AG04449 (cell line): ENCODE measurements at regions not wholly inside any gene's neighbourhood (a gene's known extent, or its start where the extent isn't known, plus 50 kb on each side); places are given as distances from the start of the nearest gene placed in this dataset.
A peak's percentile ranks its signal among the peaks of the same experiment; 100 is the strongest.
"Not testable (repeated sequence)": the region's sequence is repeated elsewhere in the genome, so short reads cannot be mapped to it uniquely, and the experiment has no call there.

Experiments used
- CTCF ChIA-PET: fragments of 350-600 bp; formaldehyde crosslinking; extraction: SDS; loops from one replicate; lab custom pipeline; 2021; ENCODE audit warnings: antibody characterized with exemption; lab: Yijun Ruan, JAX
- POLR2A ChIA-PET: fragments of 400-600, 350-600 bp; formaldehyde crosslinking; extraction: SDS; loops from one replicate; lab custom pipeline; 2020; ENCODE audit warnings: antibody characterized with exemption, inconsistent platforms; lab: Yijun Ruan, JAX
- DNase-seq: peaks from one replicate; pipeline ENCODE4 v3.0.0-alpha.2; 2010; ENCODE audit warnings: low read depth, low spot score
- H3K4me3 ChIP-seq: 2 replicates; pipeline ENCODE4 v1.5.1; 2011; ENCODE audit warnings: low read depth, mild to moderate bottlenecking, control low read depth, low read length
- CTCF ChIP-seq: IDR thresholded peaks from one replicate; pipeline ENCODE4 v1.5.1; 2011; ENCODE audit warnings: mild to moderate bottlenecking, moderate library complexity, low read length, control low read depth, inconsistent platforms; ENCODE audit not compliant: insufficient read depth; ENCODE audit errors: missing control alignments

GRCh38 chr3:110989446-110989845 is 82.2 kb upstream of the NECTIN3 start:
- no peak overlapping the region for H3K4me3 ChIP-seq
- CTCF ChIA-PET: no interaction called here
- POLR2A ChIA-PET: no interaction called here
- DNase-seq: no peak
- no peak for TF ChIP-seq CTCF

- ChIA-PET POLR2A (no interaction called here), CTCF (interaction anchor here (1.3 kb wide), 1 partner anchor 11 kb away, joined by 4 read pairs; no protein-coding TSS in a partner anchor)
- peak; percentile 38 for DNase-seq
- H3K4me3 ChIP-seq: no peak overlapping the region
- no peak for TF ChIP-seq CTCF
Observed at GRCh38 chr3:110995461-110996231, 76.0 kb upstream of the NECTIN3 start.

- CTCF ChIA-PET: interaction anchor here (1.5 kb wide), 1 partner anchor 12 kb away, joined by 3 read pairs; no protein-coding TSS in a partner anchor
- H3K4me3 ChIP-seq, POLR2A ChIA-PET, DNase-seq: not testable (repeated sequence)
Observed at GRCh38 chr3:110998766-110999165, 72.8 kb upstream of the NECTIN3 start.

- DNase-seq, POLR2A ChIA-PET, H3K4me3 ChIP-seq: not testable (repeated sequence)
- CTCF ChIA-PET: interaction anchor here (1.2 kb wide), 1 partner anchor 12 kb away, joined by 4 read pairs; no protein-coding TSS in a partner anchor
Observed at GRCh38 chr3:111006485-111006884, 65.1 kb upstream of the NECTIN3 start.

GRCh38 chr3:111012388-111013248 is 59.0 kb upstream of the NECTIN3 start:
- DNase-seq: no peak
- no peak for TF ChIP-seq CTCF
- no peak overlapping the region for H3K4me3 ChIP-seq
- CTCF ChIA-PET: no interaction called here
- POLR2A ChIA-PET: no interaction called here
